ENCODE measurements at regions not wholly inside any gene's neighbourhood (a gene's known extent, or its start where the extent isn't known, plus 50 kb on each side); places are given as distances from the start of the nearest gene placed in this dataset.

DNA sequence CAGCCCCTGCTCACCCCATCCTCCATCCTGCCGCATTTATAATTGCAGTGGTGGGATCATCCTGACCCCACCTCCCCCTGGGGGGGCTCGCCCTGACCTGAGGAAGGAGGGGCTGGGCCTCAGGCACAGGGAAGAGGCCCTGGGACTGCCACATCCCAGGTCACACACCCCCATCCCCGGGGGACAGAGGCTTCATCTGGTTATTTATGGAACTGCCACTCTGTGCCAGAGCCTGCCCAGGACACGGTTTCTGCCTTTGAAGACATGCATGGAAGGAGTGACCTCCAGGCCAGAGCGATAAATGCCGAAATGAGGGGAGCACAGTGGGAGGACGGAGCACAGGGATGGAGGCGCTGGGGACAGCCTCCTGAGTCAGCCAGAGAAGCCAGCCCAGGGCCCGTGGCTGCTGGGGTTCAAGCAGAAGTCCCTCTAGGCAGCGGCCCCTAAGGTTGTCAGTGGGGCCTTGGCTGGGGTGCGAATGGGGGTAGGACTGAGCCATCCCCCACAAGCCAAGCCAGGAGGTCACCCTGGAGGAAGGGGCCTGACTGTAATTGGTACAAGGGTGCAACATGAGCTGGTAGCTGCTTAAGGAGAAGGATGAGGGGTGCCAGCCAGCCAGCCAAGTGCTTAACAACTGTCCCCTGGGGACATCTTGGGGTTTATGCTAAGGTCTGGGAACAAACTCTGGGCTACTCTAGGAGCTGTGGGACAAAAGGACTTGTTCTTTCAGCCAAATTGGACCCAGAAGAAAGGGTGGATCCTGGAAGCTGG is 51.4 kb upstream of the SHISAL1 start:
- Histone ChIP-seq H3K4me1 (peaks cover 7% of the 10 kb centered on the region), H3K27me3 (no peaks in the 10 kb centered on the region), H3K36me3 (no peaks in the 10 kb centered on the region), H3K4me3 (ENCODE audit: low read depth, low read length) (no peak overlapping the region), H3K9me3 (no peaks in the 10 kb centered on the region)
- TF ChIP-seq, protein P1, sequence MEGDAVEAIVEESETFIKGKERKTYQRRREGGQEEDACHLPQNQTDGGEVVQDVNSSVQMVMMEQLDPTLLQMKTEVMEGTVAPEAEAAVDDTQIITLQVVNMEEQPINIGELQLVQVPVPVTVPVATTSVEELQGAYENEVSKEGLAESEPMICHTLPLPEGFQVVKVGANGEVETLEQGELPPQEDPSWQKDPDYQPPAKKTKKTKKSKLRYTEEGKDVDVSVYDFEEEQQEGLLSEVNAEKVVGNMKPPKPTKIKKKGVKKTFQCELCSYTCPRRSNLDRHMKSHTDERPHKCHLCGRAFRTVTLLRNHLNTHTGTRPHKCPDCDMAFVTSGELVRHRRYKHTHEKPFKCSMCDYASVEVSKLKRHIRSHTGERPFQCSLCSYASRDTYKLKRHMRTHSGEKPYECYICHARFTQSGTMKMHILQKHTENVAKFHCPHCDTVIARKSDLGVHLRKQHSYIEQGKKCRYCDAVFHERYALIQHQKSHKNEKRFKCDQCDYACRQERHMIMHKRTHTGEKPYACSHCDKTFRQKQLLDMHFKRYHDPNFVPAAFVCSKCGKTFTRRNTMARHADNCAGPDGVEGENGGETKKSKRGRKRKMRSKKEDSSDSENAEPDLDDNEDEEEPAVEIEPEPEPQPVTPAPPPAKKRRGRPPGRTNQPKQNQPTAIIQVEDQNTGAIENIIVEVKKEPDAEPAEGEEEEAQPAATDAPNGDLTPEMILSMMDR (IDR thresholded peaks at IDR 0.05; ENCODE audit: low read depth, low read length): no peak
- peak; percentile 63 for DNase-seq

DNA sequence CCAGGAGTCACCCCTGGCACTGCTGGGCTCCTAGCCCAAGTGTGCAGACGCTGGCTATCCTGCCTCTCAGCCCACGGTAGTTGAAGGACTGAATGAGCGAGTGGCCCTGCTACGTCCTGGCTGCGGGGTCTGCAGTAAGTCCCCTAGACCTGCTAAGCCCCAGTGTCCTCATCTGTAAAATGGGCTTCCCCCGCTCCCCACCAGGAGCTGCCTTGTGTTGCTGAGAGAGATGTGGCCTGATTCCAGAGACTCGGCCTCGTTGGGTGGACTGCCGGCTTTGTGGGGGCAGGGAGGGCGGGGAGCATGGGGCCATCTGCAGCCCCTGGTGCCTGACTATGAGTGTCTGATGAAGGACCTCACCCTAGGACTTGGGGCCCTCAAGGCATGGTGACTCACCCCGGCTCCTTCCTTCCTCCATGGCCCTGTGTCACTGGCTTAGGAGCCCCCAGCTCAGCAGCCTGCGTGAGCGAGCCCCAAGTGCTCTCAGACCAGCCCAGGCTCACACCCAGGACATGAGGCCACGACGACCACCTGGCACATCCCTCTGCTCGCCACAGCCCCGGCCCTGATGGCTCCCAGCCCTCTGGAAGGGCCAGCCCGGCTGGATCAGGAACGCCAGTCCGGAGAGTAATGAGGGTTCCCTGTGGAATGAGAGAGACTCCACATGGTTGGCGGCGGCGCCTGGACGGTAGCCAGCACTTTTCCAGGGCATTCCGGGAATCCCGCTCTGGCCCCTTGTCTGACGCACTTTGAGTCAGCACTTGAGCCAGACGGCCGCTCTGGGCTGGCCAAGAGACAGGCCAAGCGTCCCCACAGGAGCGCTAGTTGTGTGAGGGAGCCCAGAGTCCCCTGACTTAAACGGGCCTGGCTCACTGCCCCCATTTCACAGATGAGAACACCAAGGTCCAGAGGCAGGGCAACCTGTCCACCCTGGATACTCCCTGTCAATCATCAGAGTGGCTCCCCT is 50.5 kb upstream of the SHISAL1 start:
- Histone ChIP-seq H3K27me3 (no peaks in the 10 kb centered on the region), H3K4me1 (peaks cover 7% of the 10 kb centered on the region), H3K36me3 (no peaks in the 10 kb centered on the region), H3K4me3 (ENCODE audit: low read depth, low read length) (no peak overlapping the region), H3K9me3 (no peaks in the 10 kb centered on the region)
- TF ChIP-seq, protein P1 (IDR thresholded peaks at IDR 0.05; ENCODE audit: low read depth, low read length): no peak
- DNase-seq: peak; percentile 91

DNA sequence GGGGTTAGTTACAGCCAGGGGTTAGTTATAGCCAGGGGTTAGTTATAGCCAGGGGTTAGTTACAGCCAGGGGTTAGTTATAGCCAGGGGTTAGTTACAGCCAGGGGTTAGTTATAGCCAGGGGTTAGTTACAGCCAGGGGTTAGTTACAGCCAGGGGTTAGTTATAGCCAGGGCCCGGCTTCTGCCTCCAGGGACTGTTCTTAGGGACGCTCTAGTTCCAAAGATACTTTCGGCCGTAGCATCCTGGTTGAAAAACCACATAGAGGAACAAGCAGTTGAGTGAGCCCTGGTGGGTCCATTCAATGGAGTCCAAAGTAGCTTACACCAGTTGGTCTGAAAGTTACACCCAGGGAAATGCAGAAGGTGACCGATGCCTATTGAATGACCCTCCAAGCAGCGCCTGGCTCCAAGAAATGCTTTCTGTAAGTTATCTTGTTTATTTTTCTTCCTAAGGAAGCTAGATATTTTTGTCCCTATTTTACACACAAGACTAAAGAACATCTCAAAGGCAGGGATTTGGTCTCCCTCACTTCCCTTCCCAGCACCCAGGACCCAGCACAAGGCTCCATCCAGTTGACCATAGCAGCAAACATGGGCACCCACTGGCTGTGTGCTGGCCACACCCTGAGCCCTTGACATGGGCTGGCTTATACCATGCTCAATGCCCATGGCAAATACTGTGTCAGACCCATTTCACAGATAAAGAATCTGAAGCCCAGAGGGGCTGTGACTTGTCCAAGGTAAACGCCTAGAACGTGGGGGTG is 49.7 kb upstream of the SHISAL1 start:
- no peak for DNase-seq

More for the DNA sequence above, 49.7 kb upstream of the SHISAL1 start:
- Histone ChIP-seq H3K4me1 (peaks cover 11% of the 10 kb centered on the region), H3K36me3 (no peaks in the 10 kb centered on the region), H3K9me3 (no peaks in the 10 kb centered on the region), H3K4me3 (ENCODE audit: low read depth, low read length) (no peak overlapping the region), H3K27me3 (no peaks in the 10 kb centered on the region)
- TF ChIP-seq, protein P1 (IDR thresholded peaks at IDR 0.05; ENCODE audit: low read depth, low read length): no peak
